SK-N-SH (cell line): ENCODE measurements at regions not wholly inside any gene's neighbourhood (a gene's known extent, or its start where the extent isn't known, plus 50 kb on each side); places are given as distances from the start of the nearest gene placed in this dataset.

Experiments
- CTCF ChIA-PET: fragments of 300-600, 350-600 bp; formaldehyde crosslinking; extraction: SDS; loops from one replicate; lab custom pipeline; 2021; lab: Yijun Ruan, JAX
- POLR2A ChIA-PET: fragments of 350-600 bp; sonication (Branson Sonifier 250); formaldehyde crosslinking; extraction: SDS; loops from one replicate; lab custom pipeline; 2020; ENCODE audit warnings: antibody characterized with exemption, inconsistent platforms; lab: Yijun Ruan, JAX
- DNase-seq: peaks from one replicate; pipeline ENCODE4 v3.0.0; 2012
- H2AFZ ChIP-seq: fragments of 200-600 bp; sonication (generic); 2 replicates; pipeline ENCODE4 v1.8.1; 2016; ENCODE audit warnings: antibody characterized with exemption, mild to moderate bottlenecking, low read depth
- H3F3A ChIP-seq: fragments of 200-600 bp; sonication (generic); replicated peaks from 2 replicates; pipeline ENCODE3; 2016; ENCODE audit warnings: antibody characterized with exemption, mild to moderate bottlenecking; ENCODE audit not compliant: insufficient read depth
- H3K27ac ChIP-seq, 2 experiments: fragments of 200-500 bp in 1 of 2; fragments of 200-600 bp in 1 of 2; sonication (Bioruptor generic) in 1 of 2; sonication (generic), shearing (Covaris generic) in 1 of 2; 2 replicates each; pipeline versions ENCODE4 v1.5.1 to v1.6.1; 2014 to 2016; ENCODE audit warnings: low read depth in 2 of 2, inconsistent platforms in 1 of 2, low read length in 1 of 2, mild to moderate bottlenecking in 1 of 2, mixed read lengths in 1 of 2
- H3K27me3 ChIP-seq: fragments of 200-600 bp; sonication (generic), shearing (Covaris generic); 2 replicates; pipeline ENCODE4 v1.6.1; 2016; ENCODE audit warnings: mixed run types; ENCODE audit not compliant: insufficient read depth
- H3K36me3 ChIP-seq, 2 experiments: fragments of 200-500 bp in 1 of 2; fragments of 200-600 bp in 1 of 2; sonication (Bioruptor generic) in 1 of 2; sonication (generic) in 1 of 2; replicated peaks in 1 of 2; 2 replicates each; pipeline versions ENCODE3 to v1.5.1; 2014 to 2016; ENCODE audit warnings: low read length in 1 of 2, mild to moderate bottlenecking in 1 of 2; ENCODE audit not compliant: insufficient read depth in 2 of 2, control insufficient read depth in 1 of 2
- H3K4me1 ChIP-seq, 2 experiments: fragments of 200-500 bp in 1 of 2; fragments of 200-600 bp in 1 of 2; sonication (Bioruptor generic) in 1 of 2; sonication (generic), shearing (Covaris generic) in 1 of 2; 2 replicates each; pipeline versions ENCODE4 v1.5.1 to v1.6.1; 2014 to 2016; ENCODE audit warnings: low read depth in 1 of 2, low read length in 1 of 2, mixed run types in 1 of 2; ENCODE audit not compliant: insufficient read depth in 2 of 2, control insufficient read depth in 1 of 2
- H3K4me2 ChIP-seq: fragments of 200-600 bp; sonication (generic), shearing (Covaris generic); 2 replicates; pipeline ENCODE4 v1.6.1; 2017; ENCODE audit warnings: mixed run types
- H3K4me3 ChIP-seq, 2 experiments: fragments of 200-500 bp in 1 of 2; fragments of 200-600 bp in 1 of 2; sonication (Bioruptor generic) in 1 of 2; sonication (generic), shearing (Covaris generic) in 1 of 2; 2 replicates each; pipeline versions ENCODE4 v1.5.1 to v1.8.1; 2014 to 2016; ENCODE audit warnings: low read depth in 2 of 2, inconsistent platforms in 1 of 2, low read length in 1 of 2, mild to moderate bottlenecking in 1 of 2, mixed read lengths in 1 of 2, moderate library complexity in 1 of 2
- H3K79me2 ChIP-seq: fragments of 200-600 bp; sonication (generic); 2 replicates; pipeline ENCODE4 v1.8.1; 2017; ENCODE audit warnings: mild to moderate bottlenecking; ENCODE audit not compliant: insufficient read depth
- H3K9ac ChIP-seq: fragments of 200-600 bp; sonication (generic); 2 replicates; pipeline ENCODE4 v1.6.1; 2017; ENCODE audit warnings: mixed run types
- H3K9me2 ChIP-seq: fragments of 200-600 bp; sonication (generic); 2 replicates; pipeline ENCODE4 v1.6.1; 2017; ENCODE audit warnings: mixed run types
- H3K9me3 ChIP-seq: fragments of 200-600 bp; sonication (generic); 2 replicates; pipeline ENCODE4 v1.6.1; 2017; ENCODE audit warnings: mixed run types, mild to moderate bottlenecking, moderate library complexity
- H4K20me1 ChIP-seq: fragments of 200-600 bp; sonication (generic); 2 replicates; pipeline ENCODE4 v1.6.1; 2017; ENCODE audit warnings: mild to moderate bottlenecking, mixed run types; ENCODE audit not compliant: insufficient read depth
- EP300 ChIP-seq, 2 experiments: IDR thresholded peaks; 2 replicates each; pipeline versions ENCODE4 v1.4.0 to v1.6.1; 2012; ENCODE audit warnings: borderline replicate concordance in 1 of 2, low read depth in 1 of 2, low read length in 1 of 2
- FOSL2 ChIP-seq: IDR thresholded peaks from 2 replicates; pipeline ENCODE4 v1.4.0; 2012; ENCODE audit warnings: low read depth, mild to moderate bottlenecking, moderate library complexity, borderline replicate concordance
- IRF3 ChIP-seq: fragments of 150-350 bp; IDR thresholded peaks from 2 replicates; pipeline ENCODE4 v1.6.1; 2016; ENCODE audit warnings: mild to moderate bottlenecking, low read depth, low read length
- MAX ChIP-seq: IDR thresholded peaks from 2 replicates; pipeline ENCODE4 v1.4.0; 2012; ENCODE audit warnings: low read depth
- MXI1 ChIP-seq: IDR thresholded peaks from 2 replicates; pipeline ENCODE4 v1.6.1; 2012; ENCODE audit warnings: mild to moderate bottlenecking, low read depth, low read length, improper control_type of control experiment
- NFIC ChIP-seq: IDR thresholded peaks from 2 replicates; pipeline ENCODE4 v1.4.0; 2012; ENCODE audit warnings: borderline replicate concordance
- PBX3 ChIP-seq: IDR thresholded peaks from 2 replicates; pipeline ENCODE4; 2012
- POLR2AphosphoS5 ChIP-seq: IDR thresholded peaks from 2 replicates; pipeline ENCODE4 v1.6.1; 2012; ENCODE audit warnings: low read depth, low read length
- RCOR1 ChIP-seq: fragments of 150-350 bp; IDR thresholded peaks from 2 replicates; pipeline ENCODE4 v1.6.1; 2017; ENCODE audit warnings: antibody characterized with exemption, low read length
- REST ChIP-seq: IDR thresholded peaks from 2 replicates; pipeline ENCODE4 v1.6.1; 2012; ENCODE audit warnings: mild to moderate bottlenecking, low read depth, low read length, moderate library complexity
- RXRA ChIP-seq: IDR thresholded peaks from 2 replicates; pipeline ENCODE4 v1.4.0; 2012; ENCODE audit warnings: low read depth, mild to moderate bottlenecking, borderline replicate concordance
- SIN3A ChIP-seq: IDR thresholded peaks from 2 replicates; pipeline ENCODE4 v1.6.1; 2012; ENCODE audit warnings: low read depth, mild to moderate bottlenecking, low read length, moderate library complexity, borderline replicate concordance
- TAF1 ChIP-seq: IDR thresholded peaks from 2 replicates; pipeline ENCODE4 v1.6.1; 2012; ENCODE audit warnings: low read depth, mild to moderate bottlenecking, low read length, moderate library complexity, borderline replicate concordance
- TCF12 ChIP-seq: IDR thresholded peaks from 2 replicates; pipeline ENCODE4 v1.4.0; 2012
- YY1 ChIP-seq: IDR thresholded peaks from 2 replicates; pipeline ENCODE4 v1.4.0; 2012; ENCODE audit warnings: low read depth, mild to moderate bottlenecking
- ZBTB33 ChIP-seq: IDR thresholded peaks from 2 replicates; pipeline ENCODE4 v1.4.0; 2012; ENCODE audit warnings: low read depth, borderline replicate concordance
- WGBS: methylation state at CpG from one replicate; pipeline ENCODE4 v1.1.6; 2017; ENCODE audit warnings: low lambda C conversion rate; 5-methylcytosine and 5-hydroxymethylcytosine counted together

GRCh38 chr7:69260023-69260422 is 338.3 kb upstream of the AUTS2 start:
- H3K4me2 ChIP-seq = no peak overlapping the region
- CTCF ChIA-PET = interaction anchor here (1.5 kb wide), 1 partner anchor 26 kb away, joined by 4 read pairs; no protein-coding TSS in a partner anchor
- no peaks in the 10 kb centered on the region for H3K27me3 ChIP-seq
- H4K20me1 ChIP-seq = no peaks in the 10 kb centered on the region
- 37% methylated on average over 4 of the region's 4 CpGs for WGBS
- H3K4me1 ChIP-seq = no peaks in the 10 kb centered on the region
- no peaks in the 10 kb centered on the region for H3K9me3 ChIP-seq
- no peaks in the 10 kb centered on the region for H3F3A ChIP-seq
- POLR2A ChIA-PET = interaction anchor here (0.6 kb wide), 1 partner anchor 142 kb away, joined by 5 read pairs; no protein-coding TSS in a partner anchor
- H3K9ac ChIP-seq = no peak overlapping the region
- H3K79me2 ChIP-seq = no peaks in the 10 kb centered on the region
- TF ChIP-seq TCF12 (no peak), MAX (no peak), REST (no peak)
- DNase-seq = no peak
- H2AFZ ChIP-seq = no peak overlapping the region
- H3K9me2 ChIP-seq = no peaks in the 10 kb centered on the region
- no peaks in the 10 kb centered on the region for H3K36me3 ChIP-seq
- H3K4me3 ChIP-seq = no peak overlapping the region
- no peak overlapping the region for H3K27ac ChIP-seq

- Histone ChIP-seq H3K9me2 (no peaks in the 10 kb centered on the region), H3K27ac (no peak overlapping the region), H3K79me2 (no peaks in the 10 kb centered on the region), H3K4me2 (no peak overlapping the region), H3K36me3 (no peaks in the 10 kb centered on the region), H3F3A (no peaks in the 10 kb centered on the region), H3K27me3 (no peaks in the 10 kb centered on the region), H3K9ac (no peak overlapping the region), H3K9me3 (no peaks in the 10 kb centered on the region), H3K4me3 (no peak overlapping the region), H2AFZ (no peak overlapping the region), H3K4me1 (no peaks in the 10 kb centered on the region), H4K20me1 (no peaks in the 10 kb centered on the region)
- ChIA-PET POLR2A (no interaction called here), CTCF (no interaction called here)
- DNase-seq = no peak
- TF ChIP-seq NFIC = no peak
- TF ChIP-seq TAF1 = no peak
- no peak for TF ChIP-seq IRF3
- TF ChIP-seq POLR2AphosphoS5 = no peak
- no peak for TF ChIP-seq EP300 (IDR thresholded peaks at IDR 0.05; ENCODE audit: borderline replicate concordance in 1 of 2, low read depth in 1 of 2, low read length in 1 of 2)
- TF ChIP-seq REST = no peak
- TF ChIP-seq RCOR1 = no peak
- no peak for TF ChIP-seq RXRA
- no peak for TF ChIP-seq SIN3A
- TF ChIP-seq FOSL2 = no peak
- TF ChIP-seq YY1 = no peak
- no peak for TF ChIP-seq ZBTB33
- TF ChIP-seq MXI1 = no peak
- no peak for TF ChIP-seq PBX3
Measured at GRCh38 chr7:69263550-69263949, 334.7 kb upstream of the AUTS2 start.
